Dendritic cell treated with granulocyte-macrophage colony-stimulating factor and Interleukin-4, amounts not matched to agents 40 ng/mL and 50 ng/mL, for 4 days (primary cell): ENCODE measurements at regions not wholly inside any gene's neighbourhood (a gene's known extent, or its start where the extent isn't known, plus 50 kb on each side); places are given as distances from the start of the nearest gene placed in this dataset.

Experiments used
- H3K27ac Mint-ChIP-seq: one replicate; pipeline ENCODE4 v1.8.0; 2022; ENCODE audit warnings: mild to moderate bottlenecking, mixed read lengths
- H3K27me3 Mint-ChIP-seq: one replicate; pipeline ENCODE4 v1.8.0; 2022; ENCODE audit warnings: mild to moderate bottlenecking, mixed read lengths
- H3K36me3 Mint-ChIP-seq: one replicate; pipeline ENCODE4 v1.8.0; 2022; ENCODE audit warnings: low read depth, mixed read lengths
- H3K4me1 Mint-ChIP-seq: one replicate; pipeline ENCODE4 v1.8.0; 2022; ENCODE audit warnings: low read depth, mixed read lengths
- H3K4me3 Mint-ChIP-seq: one replicate; pipeline ENCODE4 v1.8.0; 2022; ENCODE audit warnings: mild to moderate bottlenecking, moderate library complexity, mixed read lengths
- H3K9me3 Mint-ChIP-seq: one replicate; pipeline ENCODE4 v1.8.0; 2022; ENCODE audit warnings: mixed read lengths
- intact Hi-C: fragments of 100-400 bp; cut with micrococcal nuclease; formaldehyde crosslinking; loops from one replicate; pipeline ENCODE4 v1.15.0; 2022

GRCh38 chr12:24597580-24597979, 351.3 kb downstream of the BCAT1 start:
- Mint-ChIP-seq H3K27me3 (peaks cover 5% of the 10 kb centered on the region), H3K4me1 (peaks cover 5% of the 10 kb centered on the region), H3K9me3 (no peaks in the 10 kb centered on the region), H3K4me3 (no peak overlapping the region), H3K27ac (no peak overlapping the region), H3K36me3 (no peaks in the 10 kb centered on the region)
- intact Hi-C loops = loop anchor here (5.0 to 10.0 kb wide), 2 partner anchors 117 to 490 kb away; no protein-coding TSS in a partner anchor

- H3K9me3 Mint-ChIP-seq = no peaks in the 10 kb centered on the region
- no peaks in the 10 kb centered on the region for H3K36me3 Mint-ChIP-seq
- no peak overlapping the region for H3K4me3 Mint-ChIP-seq
- peaks cover 8% of the 10 kb centered on the region for H3K4me1 Mint-ChIP-seq
- peaks cover 5% of the 10 kb centered on the region for H3K27me3 Mint-ChIP-seq
- no peak overlapping the region for H3K27ac Mint-ChIP-seq
- intact Hi-C loops = loop anchor here (5.0 to 10.0 kb wide), 2 partner anchors 118 to 490 kb away; no protein-coding TSS in a partner anchor
These were observed 352.0 kb downstream of the BCAT1 start for GRCh38 chr12:24596768-24597388.

GRCh38 chr12:24595652-24596235, 353.2 kb downstream of the BCAT1 start:
- Mint-ChIP-seq H3K36me3 (no peaks in the 10 kb centered on the region), H3K27me3 (peaks cover 5% of the 10 kb centered on the region)
- intact Hi-C loops = loop anchor here (5.0 to 10.0 kb wide), 2 partner anchors 119 to 488 kb away; no protein-coding TSS in a partner anchor

GRCh38 chr12:24591715-24592440, 357.0 kb downstream of the BCAT1 start:
- intact Hi-C loops = loop anchor here (10.0 kb wide), 1 partner anchor 123 kb away; no protein-coding TSS in a partner anchor
- Mint-ChIP-seq H3K4me3 (no peak overlapping the region), H3K9me3 (no peaks in the 10 kb centered on the region), H3K27me3 (peaks cover 5% of the 10 kb centered on the region), H3K36me3 (no peaks in the 10 kb centered on the region), H3K27ac (no peak overlapping the region), H3K4me1 (peaks cover 8% of the 10 kb centered on the region)

More at GRCh38 chr12:24595652-24596235, 353.2 kb downstream of the BCAT1 start:
- peaks cover 8% of the 10 kb centered on the region for H3K4me1 Mint-ChIP-seq
- H3K4me3 Mint-ChIP-seq = no peak overlapping the region
- H3K9me3 Mint-ChIP-seq = no peaks in the 10 kb centered on the region
- no peak overlapping the region for H3K27ac Mint-ChIP-seq

- Mint-ChIP-seq H3K27me3 (peaks cover 5% of the 10 kb centered on the region), H3K4me1 (peaks cover 8% of the 10 kb centered on the region), H3K36me3 (no peaks in the 10 kb centered on the region), H3K27ac (no peak overlapping the region), H3K4me3 (no peak overlapping the region), H3K9me3 (no peaks in the 10 kb centered on the region)
- intact Hi-C loops = loop anchor here (10.0 kb wide), 1 partner anchor 124 kb away; no protein-coding TSS in a partner anchor
These were observed 357.7 kb downstream of the BCAT1 start for GRCh38 chr12:24591079-24591626.

- H3K9me3 Mint-ChIP-seq = peaks cover 23% of the 10 kb centered on the region
- intact Hi-C loops = no loop called here
These were observed 362.6 kb downstream of the BCAT1 start for GRCh38 chr12:24586293-24586692.

GRCh38 chr12:24584032-24584675, 364.7 kb downstream of the BCAT1 start:
- Mint-ChIP-seq H3K9me3 (peaks cover 39% of the 10 kb centered on the region), H3K36me3 (peaks cover 12% of the 10 kb centered on the region), H3K27me3 (no peaks in the 10 kb centered on the region), H3K4me1 (peaks cover 10% of the 10 kb centered on the region), H3K27ac (peak overlapping the region; percentile 43), H3K4me3 (no peak overlapping the region)
- intact Hi-C loops = no loop called here

More at GRCh38 chr12:24586293-24586692, 362.6 kb downstream of the BCAT1 start:
- no peak overlapping the region for H3K27ac Mint-ChIP-seq
- H3K27me3 Mint-ChIP-seq = no peaks in the 10 kb centered on the region
- H3K36me3 Mint-ChIP-seq = peaks cover 12% of the 10 kb centered on the region
- peaks cover 10% of the 10 kb centered on the region for H3K4me1 Mint-ChIP-seq
- no peak overlapping the region for H3K4me3 Mint-ChIP-seq

- peaks cover 46% of the 10 kb centered on the region for H3K9me3 Mint-ChIP-seq
- peaks cover 12% of the 10 kb centered on the region for H3K36me3 Mint-ChIP-seq
- H3K4me3 Mint-ChIP-seq = no peak overlapping the region
- peak overlapping the region; percentile 43 for H3K27ac Mint-ChIP-seq
- H3K4me1 Mint-ChIP-seq = peaks cover 10% of the 10 kb centered on the region
- no peaks in the 10 kb centered on the region for H3K27me3 Mint-ChIP-seq
- intact Hi-C loops = no loop called here
These were observed 365.8 kb downstream of the BCAT1 start for GRCh38 chr12:24582954-24583601.

GRCh38 chr12:24574538-24574937, 374.4 kb downstream of the BCAT1 start:
- H3K36me3 Mint-ChIP-seq = no peaks in the 10 kb centered on the region
- H3K27ac Mint-ChIP-seq = no peak overlapping the region
- intact Hi-C loops = no loop called here
- no peak overlapping the region for H3K4me3 Mint-ChIP-seq
- H3K9me3 Mint-ChIP-seq = peaks cover 24% of the 10 kb centered on the region
- H3K4me1 Mint-ChIP-seq = no peaks in the 10 kb centered on the region
- H3K27me3 Mint-ChIP-seq = peaks cover 1% of the 10 kb centered on the region

- intact Hi-C loops = no loop called here
- H3K27ac Mint-ChIP-seq = no peak overlapping the region
- H3K4me3 Mint-ChIP-seq = no peak overlapping the region
- H3K27me3 Mint-ChIP-seq = peaks cover 1% of the 10 kb centered on the region
- peaks cover 17% of the 10 kb centered on the region for H3K9me3 Mint-ChIP-seq
- no peaks in the 10 kb centered on the region for H3K4me1 Mint-ChIP-seq
- no peaks in the 10 kb centered on the region for H3K36me3 Mint-ChIP-seq
These were observed 375.3 kb downstream of the BCAT1 start for GRCh38 chr12:24573621-24574020.

- H3K27ac Mint-ChIP-seq = no peak overlapping the region
- peaks cover 29% of the 10 kb centered on the region for H3K4me1 Mint-ChIP-seq
- H3K4me3 Mint-ChIP-seq = no peak overlapping the region
- intact Hi-C loops = no loop called here
- no peaks in the 10 kb centered on the region for H3K9me3 Mint-ChIP-seq
- peaks cover 13% of the 10 kb centered on the region for H3K36me3 Mint-ChIP-seq
- peaks cover 57% of the 10 kb centered on the region for H3K27me3 Mint-ChIP-seq
These were observed 383.6 kb downstream of the BCAT1 start for GRCh38 chr12:24565300-24565699.

GRCh38 chr12:24562771-24563431, 386.0 kb downstream of the BCAT1 start:
- peaks cover 69% of the 10 kb centered on the region for H3K27me3 Mint-ChIP-seq
- peaks cover 13% of the 10 kb centered on the region for H3K36me3 Mint-ChIP-seq
- no peak overlapping the region for H3K27ac Mint-ChIP-seq
- H3K4me1 Mint-ChIP-seq = peaks cover 29% of the 10 kb centered on the region
- intact Hi-C loops = no loop called here
- peak overlapping the region; percentile 91 for H3K4me3 Mint-ChIP-seq
- H3K9me3 Mint-ChIP-seq = no peaks in the 10 kb centered on the region
